ENCODE measurements at regions not wholly inside any gene's neighbourhood (a gene's known extent, or its start where the extent isn't known, plus 50 kb on each side); places are given as distances from the start of the nearest gene placed in this dataset.
"Not testable (repeated sequence)": the region's sequence is repeated elsewhere in the genome, so short reads cannot be mapped to it uniquely, and the experiment has no call there.

DNA sequence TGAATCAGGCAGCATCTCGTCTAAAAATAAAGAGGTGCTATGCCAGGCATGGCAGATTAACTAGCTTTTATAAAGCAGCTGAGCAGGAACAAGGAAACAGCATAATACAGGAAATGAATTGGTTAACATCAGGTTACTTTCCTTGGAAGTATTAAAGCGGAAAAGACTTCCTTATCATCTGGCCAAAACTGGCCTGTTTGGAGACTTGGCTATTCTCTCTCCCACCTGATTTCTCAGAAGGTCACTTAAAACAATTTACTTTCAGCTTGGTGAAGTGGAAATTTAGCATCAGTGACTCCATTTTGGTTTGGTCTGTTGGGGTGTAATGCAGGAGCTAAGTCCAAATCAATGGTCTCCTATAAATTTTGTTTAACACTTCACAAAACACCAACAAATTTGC, 191.6 kb downstream of the NUFIP1 start:
- no peak for TF ChIP-seq CTCF (conservative IDR thresholded peaks at IDR 0.05; ENCODE audit: low read length)
- no peak overlapping the region for H3K4me3 ChIP-seq (ENCODE audit: low read length)
- DNase-seq (ENCODE audit: low read depth), result no peak

GRCh38 chr13:44796597-44797490, 192.4 kb downstream of the NUFIP1 start:
- no peak overlapping the region for H3K4me3 ChIP-seq (ENCODE audit: low read length)
- no peak for DNase-seq (ENCODE audit: low read depth)
- TF ChIP-seq CTCF (conservative IDR thresholded peaks at IDR 0.05; ENCODE audit: low read length), result no peak

GRCh38 chr13:44796039-44796438, 193.2 kb downstream of the NUFIP1 start:
- H3K4me3 ChIP-seq (ENCODE audit: low read length); DNase-seq (ENCODE audit: low read depth): not testable (repeated sequence)

DNA sequence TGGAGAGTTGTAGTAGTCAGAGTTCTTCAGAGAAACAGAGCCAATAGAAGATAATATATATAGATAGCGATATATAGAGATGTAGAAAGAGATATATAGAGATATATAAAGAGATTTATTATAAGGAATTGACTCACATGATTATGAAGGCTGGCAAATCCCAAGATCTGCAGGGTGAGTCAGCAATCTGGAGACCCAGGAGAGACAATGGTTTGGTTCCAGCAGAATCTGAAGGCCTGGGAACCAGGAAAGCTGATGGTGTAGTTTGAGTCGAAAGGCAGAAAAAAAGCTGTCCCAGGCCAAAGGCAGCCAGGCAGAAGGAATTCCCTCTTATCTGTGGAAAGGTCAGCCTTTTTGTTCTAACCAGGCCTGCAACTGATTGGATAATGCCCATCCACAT, 194.1 kb downstream of the NUFIP1 start:
- TF ChIP-seq CTCF (conservative IDR thresholded peaks at IDR 0.05; ENCODE audit: low read length), result no peak
- DNase-seq (ENCODE audit: low read depth), result no peak
- H3K4me3 ChIP-seq (ENCODE audit: low read length), result no peak overlapping the region

- H3K4me3 ChIP-seq (ENCODE audit: low read length), result no peak overlapping the region
- TF ChIP-seq CTCF (conservative IDR thresholded peaks at IDR 0.05; ENCODE audit: low read length), result no peak
- DNase-seq (ENCODE audit: low read depth), result no peak
Measured at GRCh38 chr13:44792096-44792495, 197.2 kb downstream of the NUFIP1 start.

DNA sequence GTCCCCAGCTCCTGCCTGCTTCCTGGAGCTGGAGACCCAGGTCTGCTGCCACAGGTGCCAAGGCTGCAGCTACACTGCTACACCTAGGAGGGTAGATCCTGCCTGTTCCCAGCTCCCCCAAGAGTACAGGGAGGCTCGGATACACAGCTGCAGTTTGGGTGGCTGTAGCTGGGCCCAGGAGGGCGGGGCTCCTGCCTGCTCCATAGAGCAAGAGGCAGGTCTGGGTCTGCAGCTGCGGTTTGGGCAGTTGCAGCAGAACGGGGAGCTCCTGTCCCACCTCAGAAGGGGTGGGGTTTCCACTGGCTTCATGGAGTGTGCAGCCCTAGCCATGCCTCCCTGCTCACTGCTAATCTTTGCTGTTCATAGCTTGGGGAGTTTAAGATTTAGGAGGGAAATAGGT, 199.0 kb downstream of the NUFIP1 start:
- no peak for TF ChIP-seq CTCF (conservative IDR thresholded peaks at IDR 0.05; ENCODE audit: low read length)
- H3K4me3 ChIP-seq (ENCODE audit: low read length), result no peak overlapping the region
- DNase-seq (ENCODE audit: low read depth), result no peak

DNA sequence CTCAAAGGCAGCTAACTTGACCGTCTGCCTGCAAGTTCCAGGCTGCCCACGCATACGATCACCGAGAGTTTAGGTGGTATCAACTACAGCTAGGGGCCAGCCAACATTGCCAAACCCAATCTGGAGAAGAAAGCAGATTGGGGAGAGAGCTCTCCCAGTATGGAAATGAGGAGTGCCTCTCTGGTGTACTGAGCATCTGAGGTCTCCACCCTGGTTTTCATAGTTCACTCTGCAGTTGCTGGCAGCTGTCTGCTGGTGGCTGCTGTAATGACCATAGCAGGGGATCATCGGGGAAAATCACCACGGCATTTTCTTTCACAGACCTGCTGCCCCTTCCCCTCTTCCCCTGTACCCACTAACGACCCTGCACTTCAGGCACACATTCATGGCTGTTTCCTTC, 201.7 kb downstream of the NUFIP1 start:
- TF ChIP-seq CTCF (conservative IDR thresholded peaks at IDR 0.05; ENCODE audit: low read length), result no peak
- DNase-seq (ENCODE audit: low read depth), result no peak
- no peak overlapping the region for H3K4me3 ChIP-seq (ENCODE audit: low read length)

Data from AG10803 (cell line).